ENCODE measurements at regions not wholly inside any gene's neighbourhood (a gene's known extent, or its start where the extent isn't known, plus 50 kb on each side); places are given as distances from the start of the nearest gene placed in this dataset.

GRCh38 chr2:42117923-42118753 is 51.0 kb upstream of the EML4 start:
- TF ChIP-seq POLR2A (IDR thresholded peaks at IDR 0.05) (no peak), CTCF (IDR thresholded peaks at IDR 0.05 in 4 of 5, conservative IDR thresholded peaks at IDR 0.05 in 1 of 5) (no peak)

Data from gastrocnemius medialis (tissue), 4 donors.